Tibial artery (tissue), 4 donors: ENCODE measurements at regions not wholly inside any gene's neighbourhood (a gene's known extent, or its start where the extent isn't known, plus 50 kb on each side); places are given as distances from the start of the nearest gene placed in this dataset.
"Not testable (repeated sequence)": the region's sequence is repeated elsewhere in the genome, so short reads cannot be mapped to it uniquely, and the experiment has no call there.

ENCODE experiments used
- DNase-seq, 2 donors: peaks; one replicate each; pipeline ENCODE4 v3.0.0-alpha.2; 2019
- H3K27ac ChIP-seq, 2 donors: fragments of 200-600 bp; sonication (generic) in 1 of 2; 1 replicate in 1 of 2; 2 replicates in 1 of 2; pipeline ENCODE4 v1.5.1; 2018 to 2019; ENCODE audit warnings: mild to moderate bottlenecking in 1 of 2
- H3K27me3 ChIP-seq, 2 donors: fragments of 200-600 bp; sonication (generic) in 1 of 2; one replicate each; pipeline versions ENCODE4 v1.5.1 to v1.6.0; 2016 to 2019
- H3K36me3 ChIP-seq, 3 donors: fragments of 200-600 bp; sonication (generic) in 2 of 3; one replicate each; pipeline ENCODE4 v1.5.1; 2016 to 2019; ENCODE audit warnings: mild to moderate bottlenecking in 2 of 3
- H3K4me1 ChIP-seq, 4 donors: fragments of 200-600 bp; sonication (generic) in 2 of 4; 1 replicate in 3 of 4; 2 replicates in 1 of 4; pipeline ENCODE4 v1.5.1; 2016 to 2019
- H3K4me3 ChIP-seq, 2 donors: fragments of 200-600 bp; sonication (generic) in 1 of 2; 1 replicate in 1 of 2; 2 replicates in 1 of 2; pipeline ENCODE4 v1.5.1; 2018 to 2019; ENCODE audit warnings: mild to moderate bottlenecking in 2 of 2
- H3K9me3 ChIP-seq, 3 donors: fragments of 200-600 bp; sonication (generic) in 1 of 3; one replicate each; pipeline ENCODE4 v1.5.1; 2016 to 2019
- intact Hi-C: fragments of 100-400 bp; cut with DNase I; formaldehyde crosslinking; loops from one replicate; pipeline ENCODE4 v1.15.0; 2023; ENCODE audit warnings: low total_unique reads
- TF ChIP-seq, protein P1 (sequence below), 2 experiments: fragments of 200-600 bp in 1 of 2; fragments of 450-650 bp in 1 of 2; IDR thresholded peaks; one replicate each; pipeline ENCODE4 v1.5.1; 2017 to 2019; ENCODE audit warnings: antibody characterized with exemption in 2 of 2, mild to moderate bottlenecking in 1 of 2, moderate library complexity in 1 of 2

GRCh38 chr2:6196449-6196848 is 504.3 kb downstream of the SOX11 start:
- peaks cover 0 to 3% (median 0%) of the 10 kb centered on the region in 3 donors for H3K9me3 ChIP-seq
- H3K36me3 ChIP-seq = no peaks in the 10 kb centered on the region
- DNase-seq = no peak
- intact Hi-C loops = no loop called here
- no peaks in the 10 kb centered on the region for H3K4me1 ChIP-seq
- H3K4me3 ChIP-seq = no peak overlapping the region
- no peaks in the 10 kb centered on the region for H3K27me3 ChIP-seq
- no peak overlapping the region for H3K27ac ChIP-seq
- TF ChIP-seq, protein P1, sequence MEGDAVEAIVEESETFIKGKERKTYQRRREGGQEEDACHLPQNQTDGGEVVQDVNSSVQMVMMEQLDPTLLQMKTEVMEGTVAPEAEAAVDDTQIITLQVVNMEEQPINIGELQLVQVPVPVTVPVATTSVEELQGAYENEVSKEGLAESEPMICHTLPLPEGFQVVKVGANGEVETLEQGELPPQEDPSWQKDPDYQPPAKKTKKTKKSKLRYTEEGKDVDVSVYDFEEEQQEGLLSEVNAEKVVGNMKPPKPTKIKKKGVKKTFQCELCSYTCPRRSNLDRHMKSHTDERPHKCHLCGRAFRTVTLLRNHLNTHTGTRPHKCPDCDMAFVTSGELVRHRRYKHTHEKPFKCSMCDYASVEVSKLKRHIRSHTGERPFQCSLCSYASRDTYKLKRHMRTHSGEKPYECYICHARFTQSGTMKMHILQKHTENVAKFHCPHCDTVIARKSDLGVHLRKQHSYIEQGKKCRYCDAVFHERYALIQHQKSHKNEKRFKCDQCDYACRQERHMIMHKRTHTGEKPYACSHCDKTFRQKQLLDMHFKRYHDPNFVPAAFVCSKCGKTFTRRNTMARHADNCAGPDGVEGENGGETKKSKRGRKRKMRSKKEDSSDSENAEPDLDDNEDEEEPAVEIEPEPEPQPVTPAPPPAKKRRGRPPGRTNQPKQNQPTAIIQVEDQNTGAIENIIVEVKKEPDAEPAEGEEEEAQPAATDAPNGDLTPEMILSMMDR (IDR thresholded peaks at IDR 0.05) = no peak

DNA sequence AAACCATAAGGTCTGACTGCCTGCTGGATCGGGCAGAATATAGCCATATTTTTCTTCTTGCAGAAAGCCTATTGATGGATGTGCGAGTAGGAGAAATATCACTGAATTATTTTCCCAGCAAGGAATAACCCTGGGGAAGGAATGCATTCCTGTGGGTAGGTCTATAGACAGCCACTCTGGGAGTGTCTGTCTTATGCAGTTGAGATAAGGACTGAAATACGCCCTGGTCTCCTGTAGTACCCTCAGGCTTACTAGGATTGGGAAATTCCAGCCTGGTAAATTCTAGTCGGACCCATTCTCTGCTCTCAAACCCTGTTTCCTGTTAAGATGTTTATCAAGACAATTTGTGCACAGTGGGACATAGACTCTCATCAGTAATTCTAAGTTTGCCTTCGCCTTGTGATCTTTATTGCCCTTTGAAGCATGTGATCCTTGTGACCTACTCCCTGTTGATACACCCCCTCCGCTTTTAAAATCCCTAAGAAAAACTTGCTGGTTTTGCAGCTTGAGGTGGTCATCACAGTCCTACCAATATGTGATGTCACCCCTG is 506.3 kb downstream of the SOX11 start:
- H3K4me3 ChIP-seq, H3K27me3 ChIP-seq, H3K27ac ChIP-seq, H3K4me1 ChIP-seq, intact Hi-C loops, DNase-seq, H3K36me3 ChIP-seq, H3K9me3 ChIP-seq: not testable (repeated sequence)

DNA sequence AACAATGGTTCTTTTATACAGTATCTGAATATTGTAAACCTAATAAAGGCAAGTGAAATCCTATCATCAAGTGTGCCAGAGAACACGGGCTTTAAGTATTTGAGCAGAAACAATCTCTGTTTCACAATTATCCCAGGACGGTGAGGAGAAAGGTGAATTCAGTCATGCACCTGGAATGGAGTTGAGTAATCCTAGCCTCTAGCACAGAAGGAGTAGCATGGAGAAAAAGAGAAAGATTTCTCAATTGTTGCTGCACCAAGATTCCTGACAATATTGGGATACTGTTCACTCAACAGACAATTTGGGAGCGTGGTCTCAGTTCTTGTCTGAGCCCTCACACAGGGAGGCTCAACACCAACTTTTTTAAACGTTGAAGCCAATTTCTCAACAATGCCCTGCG is 510.6 kb downstream of the SOX11 start:
- Histone ChIP-seq H3K36me3 (no peaks in the 10 kb centered on the region), H3K27me3 (no peaks in the 10 kb centered on the region), H3K9me3 (peaks cover 0 to 3% (median 0%) of the 10 kb centered on the region in 3 donors), H3K4me3 (no peak overlapping the region), H3K27ac (no peak overlapping the region), H3K4me1 (no peaks in the 10 kb centered on the region)
- intact Hi-C loops = no loop called here
- TF ChIP-seq, protein P1 (IDR thresholded peaks at IDR 0.05) = no peak
- DNase-seq = no peak

- Histone ChIP-seq H3K4me1 (no peaks in the 10 kb centered on the region), H3K36me3 (no peaks in the 10 kb centered on the region), H3K27me3 (no peaks in the 10 kb centered on the region), H3K4me3 (no peak overlapping the region), H3K27ac (no peak overlapping the region), H3K9me3 (peaks cover 0 to 3% (median 0%) of the 10 kb centered on the region in 3 donors)
- DNase-seq = no peak
- intact Hi-C loops = no loop called here
- TF ChIP-seq, protein P1 (IDR thresholded peaks at IDR 0.05) = no peak
Measured at GRCh38 chr2:6203291-6203959, 511.2 kb downstream of the SOX11 start.

DNA sequence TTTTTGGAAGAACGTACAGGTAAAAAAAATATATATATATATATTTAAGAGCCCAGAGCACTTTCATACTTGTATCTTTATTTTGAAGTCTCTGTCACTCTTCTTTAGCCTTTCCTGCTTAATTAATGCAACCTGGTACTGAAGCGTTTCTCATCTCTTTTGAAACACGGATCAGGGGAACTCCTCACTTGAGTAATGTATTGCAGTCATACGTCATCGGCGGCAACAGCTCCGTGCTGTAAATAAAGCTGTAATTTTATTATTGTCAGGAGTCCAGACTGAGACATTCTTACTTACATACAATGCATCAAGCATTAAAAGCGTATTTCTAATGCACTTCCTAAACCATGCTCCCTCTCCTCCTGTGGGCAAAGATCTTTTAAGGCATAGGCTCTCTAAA is 514.7 kb downstream of the SOX11 start:
- Histone ChIP-seq H3K9me3 (no peaks in the 10 kb centered on the region), H3K36me3 (no peaks in the 10 kb centered on the region), H3K4me1 (no peaks in the 10 kb centered on the region), H3K27me3 (no peaks in the 10 kb centered on the region), H3K4me3 (no peak overlapping the region), H3K27ac (no peak overlapping the region)
- TF ChIP-seq, protein P1 (IDR thresholded peaks at IDR 0.05) = no peak
- no peak for DNase-seq
- intact Hi-C loops = no loop called here

DNA sequence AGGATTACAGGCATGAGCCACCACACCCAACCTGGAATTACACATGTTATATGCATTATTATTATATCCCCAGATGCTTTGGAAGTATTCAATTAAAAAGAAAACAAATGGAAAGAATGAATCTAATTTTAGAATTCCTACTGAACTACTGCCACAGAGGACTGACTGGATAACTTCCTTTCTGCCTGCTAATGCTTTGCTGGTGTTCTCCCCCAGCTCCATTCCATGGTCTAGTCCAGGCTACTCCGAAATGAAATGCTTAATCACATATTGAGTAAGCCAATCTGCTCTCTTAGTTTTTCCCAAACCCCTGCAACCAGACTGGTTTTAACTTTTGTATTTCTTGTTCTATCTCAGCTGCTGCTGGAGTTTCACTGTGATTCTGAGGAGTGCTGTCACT is 519.1 kb downstream of the SOX11 start:
- no peak overlapping the region for H3K27ac ChIP-seq
- no peak for DNase-seq
- TF ChIP-seq, protein P1 (IDR thresholded peaks at IDR 0.05) = no peak

More for the DNA sequence above, 519.1 kb downstream of the SOX11 start:
- intact Hi-C loops = no loop called here
- no peaks in the 10 kb centered on the region for H3K27me3 ChIP-seq
- no peak overlapping the region for H3K4me3 ChIP-seq
- no peaks in the 10 kb centered on the region for H3K9me3 ChIP-seq
- H3K4me1 ChIP-seq = no peaks in the 10 kb centered on the region
- no peaks in the 10 kb centered on the region for H3K36me3 ChIP-seq
